Smooth muscle cell (in vitro differentiated cells): ENCODE measurements at regions not wholly inside any gene's neighbourhood (a gene's known extent, or its start where the extent isn't known, plus 50 kb on each side); places are given as distances from the start of the nearest gene placed in this dataset.

Source experiments
- DNase-seq: peaks from one replicate; lab custom pipeline; 2025; ENCODE audit not compliant: unreplicated experiment; lab: John Stamatoyannopoulos, UW
- H2AFZ ChIP-seq: fragments of 200-600 bp; sonication (generic); 2 replicates; pipeline ENCODE4 v1.6.0; 2016; ENCODE audit warnings: antibody characterized with exemption, low read depth, mild to moderate bottlenecking
- H3F3A ChIP-seq: fragments of 200-600 bp; sonication (generic); 2 replicates; pipeline ENCODE4 v1.6.0; 2017; ENCODE audit warnings: antibody characterized with exemption, low read depth
- H3K27ac ChIP-seq: fragments of 200-600 bp; sonication (generic); 2 replicates; pipeline ENCODE4 v1.5.1; 2016; ENCODE audit warnings: low read depth, mild to moderate bottlenecking
- H3K27me3 ChIP-seq: fragments of 200-600 bp; sonication (generic); 2 replicates; pipeline ENCODE4 v1.6.1; 2016; ENCODE audit warnings: low read depth, mild to moderate bottlenecking
- H3K36me3 ChIP-seq: fragments of 200-600 bp; sonication (generic); 2 replicates; pipeline ENCODE4 v1.5.1; 2016; ENCODE audit warnings: low read depth
- H3K4me1 ChIP-seq: fragments of 200-600 bp; sonication (generic); 2 replicates; pipeline ENCODE4 v1.5.1; 2016; ENCODE audit warnings: low read depth
- H3K4me2 ChIP-seq: fragments of 200-600 bp; sonication (generic); 2 replicates; pipeline ENCODE4 v1.6.0; 2016; ENCODE audit warnings: mild to moderate bottlenecking
- H3K4me3 ChIP-seq: fragments of 200-600 bp; sonication (generic); 2 replicates; pipeline ENCODE4 v1.5.1; 2016; ENCODE audit warnings: mild to moderate bottlenecking
- H3K79me2 ChIP-seq: fragments of 200-600 bp; sonication (generic); 2 replicates; pipeline ENCODE4 v1.6.0; 2016; ENCODE audit warnings: low read depth, mild to moderate bottlenecking
- H3K9ac ChIP-seq: fragments of 200-600 bp; sonication (generic); 2 replicates; pipeline ENCODE4 v1.6.0; 2016; ENCODE audit warnings: low read depth
- H3K9me3 ChIP-seq: fragments of 200-600 bp; sonication (generic); replicated peaks from 2 replicates; pipeline ENCODE4 v1.5.1; 2016; ENCODE audit warnings: low read depth
- H4K20me1 ChIP-seq: fragments of 200-600 bp; sonication (generic); 2 replicates; pipeline ENCODE4 v1.6.0; 2016; ENCODE audit warnings: low read depth
- WGBS: methylation state at CpG from one replicate; pipeline ENCODE4 v1.1.7; 2016; ENCODE audit warnings: low lambda C conversion rate; 5-methylcytosine and 5-hydroxymethylcytosine counted together
- TF ChIP-seq, protein P1 (sequence below): fragments of 200-600 bp; sonication (generic); IDR thresholded peaks from 2 replicates; pipeline ENCODE4 v1.5.1; 2017; ENCODE audit warnings: borderline replicate concordance, mild to moderate bottlenecking, antibody characterized with exemption; ENCODE audit not compliant: insufficient read depth, poor library complexity, severe bottlenecking

DNA sequence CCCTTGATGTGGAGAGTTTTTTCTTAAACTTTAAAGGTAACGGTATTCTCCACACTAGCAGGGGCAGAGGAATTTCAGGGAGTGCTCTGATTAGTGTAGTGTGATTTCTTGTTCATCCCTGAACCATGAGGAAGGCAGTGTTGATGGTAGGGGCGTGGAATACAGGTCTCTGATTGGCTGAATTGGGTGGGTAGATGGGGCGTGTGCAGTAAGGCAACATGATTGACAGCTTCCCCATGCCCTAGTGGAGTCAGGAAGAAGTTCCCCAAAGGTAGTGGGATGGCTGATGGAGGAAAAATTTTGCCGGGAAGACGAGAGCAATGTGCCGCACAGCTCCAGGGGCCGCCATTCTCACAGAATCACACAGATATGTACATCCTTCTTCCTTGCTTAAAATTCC is 97.4 kb upstream of the SALL4 start:
- H3K27ac ChIP-seq: no peak overlapping the region
- no peak for DNase-seq
- no peaks in the 10 kb centered on the region for H3K79me2 ChIP-seq
- H3K4me3 ChIP-seq: no peak overlapping the region
- no peak overlapping the region for H2AFZ ChIP-seq
- 87% methylated on average over 7 of the region's 7 CpGs for WGBS
- H3K9ac ChIP-seq: no peak overlapping the region
- H3K27me3 ChIP-seq: no peaks in the 10 kb centered on the region
- H4K20me1 ChIP-seq: no peaks in the 10 kb centered on the region
- H3K36me3 ChIP-seq: no peaks in the 10 kb centered on the region
- H3F3A ChIP-seq: no peaks in the 10 kb centered on the region
- TF ChIP-seq, protein P1, sequence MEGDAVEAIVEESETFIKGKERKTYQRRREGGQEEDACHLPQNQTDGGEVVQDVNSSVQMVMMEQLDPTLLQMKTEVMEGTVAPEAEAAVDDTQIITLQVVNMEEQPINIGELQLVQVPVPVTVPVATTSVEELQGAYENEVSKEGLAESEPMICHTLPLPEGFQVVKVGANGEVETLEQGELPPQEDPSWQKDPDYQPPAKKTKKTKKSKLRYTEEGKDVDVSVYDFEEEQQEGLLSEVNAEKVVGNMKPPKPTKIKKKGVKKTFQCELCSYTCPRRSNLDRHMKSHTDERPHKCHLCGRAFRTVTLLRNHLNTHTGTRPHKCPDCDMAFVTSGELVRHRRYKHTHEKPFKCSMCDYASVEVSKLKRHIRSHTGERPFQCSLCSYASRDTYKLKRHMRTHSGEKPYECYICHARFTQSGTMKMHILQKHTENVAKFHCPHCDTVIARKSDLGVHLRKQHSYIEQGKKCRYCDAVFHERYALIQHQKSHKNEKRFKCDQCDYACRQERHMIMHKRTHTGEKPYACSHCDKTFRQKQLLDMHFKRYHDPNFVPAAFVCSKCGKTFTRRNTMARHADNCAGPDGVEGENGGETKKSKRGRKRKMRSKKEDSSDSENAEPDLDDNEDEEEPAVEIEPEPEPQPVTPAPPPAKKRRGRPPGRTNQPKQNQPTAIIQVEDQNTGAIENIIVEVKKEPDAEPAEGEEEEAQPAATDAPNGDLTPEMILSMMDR: no peak
- no peak overlapping the region for H3K4me2 ChIP-seq
- no peaks in the 10 kb centered on the region for H3K9me3 ChIP-seq
- peaks cover 7% of the 10 kb centered on the region for H3K4me1 ChIP-seq

DNA sequence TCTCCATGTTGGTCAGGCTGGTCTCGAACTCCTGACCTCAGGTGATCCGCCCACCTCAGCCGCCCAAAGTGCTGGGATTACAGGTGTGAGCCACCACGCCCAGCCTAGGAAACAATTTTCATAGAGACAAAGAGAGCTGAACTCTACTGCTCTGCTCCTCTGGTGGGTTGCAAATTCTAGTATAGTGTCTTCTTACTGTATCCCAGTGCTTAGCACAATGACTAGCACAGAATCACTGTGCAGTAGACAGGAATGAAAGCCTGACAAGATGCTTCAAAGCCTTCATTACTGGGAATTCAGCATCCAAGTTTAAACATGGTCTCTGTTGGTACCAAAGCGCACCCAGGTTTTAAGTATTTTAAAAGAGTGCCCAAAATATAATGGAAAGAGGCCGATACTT is 96.5 kb upstream of the SALL4 start:
- TF ChIP-seq, protein P1: no peak
- Histone ChIP-seq H3K27me3 (no peaks in the 10 kb centered on the region), H3K79me2 (no peaks in the 10 kb centered on the region), H3K4me2 (no peak overlapping the region), H3K36me3 (no peaks in the 10 kb centered on the region), H3K9me3 (no peaks in the 10 kb centered on the region), H3K4me3 (no peak overlapping the region), H3F3A (no peaks in the 10 kb centered on the region), H2AFZ (no peak overlapping the region), H3K27ac (no peak overlapping the region), H4K20me1 (no peaks in the 10 kb centered on the region), H3K9ac (no peak overlapping the region), H3K4me1 (peaks cover 11% of the 10 kb centered on the region)
- no peak for DNase-seq
- 94% methylated on average over 6 of the region's 6 CpGs for WGBS

DNA sequence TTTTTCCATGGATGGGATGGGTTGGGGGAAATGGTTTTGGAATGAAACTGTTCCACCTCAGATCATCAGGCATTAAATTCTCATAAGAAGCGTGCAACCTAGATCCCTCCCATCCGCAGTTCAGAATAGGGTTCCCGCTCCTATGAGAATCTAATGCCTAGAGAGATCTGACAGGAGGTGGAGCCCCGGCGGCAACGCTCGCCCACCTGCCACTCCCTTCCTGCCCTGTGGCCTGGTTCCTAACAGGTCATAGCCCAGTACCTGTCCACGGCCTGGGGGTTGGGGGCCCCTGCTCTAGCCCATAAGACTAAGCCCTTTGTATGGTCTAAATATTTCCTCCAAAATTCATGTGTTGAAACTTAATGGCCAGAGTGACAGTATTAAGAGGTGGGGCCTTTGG is 92.3 kb upstream of the SALL4 start:
- Histone ChIP-seq H3K4me3 (no peak overlapping the region), H2AFZ (no peak overlapping the region), H3F3A (no peaks in the 10 kb centered on the region), H3K9me3 (no peaks in the 10 kb centered on the region), H3K36me3 (no peaks in the 10 kb centered on the region), H4K20me1 (no peaks in the 10 kb centered on the region), H3K27me3 (no peaks in the 10 kb centered on the region), H3K27ac (no peak overlapping the region), H3K9ac (no peak overlapping the region), H3K4me1 (peaks cover 21% of the 10 kb centered on the region), H3K4me2 (no peak overlapping the region), H3K79me2 (no peaks in the 10 kb centered on the region)
- TF ChIP-seq, protein P1: no peak
- 83% methylated on average over 8 of the region's 8 CpGs for WGBS
- no peak for DNase-seq

DNA sequence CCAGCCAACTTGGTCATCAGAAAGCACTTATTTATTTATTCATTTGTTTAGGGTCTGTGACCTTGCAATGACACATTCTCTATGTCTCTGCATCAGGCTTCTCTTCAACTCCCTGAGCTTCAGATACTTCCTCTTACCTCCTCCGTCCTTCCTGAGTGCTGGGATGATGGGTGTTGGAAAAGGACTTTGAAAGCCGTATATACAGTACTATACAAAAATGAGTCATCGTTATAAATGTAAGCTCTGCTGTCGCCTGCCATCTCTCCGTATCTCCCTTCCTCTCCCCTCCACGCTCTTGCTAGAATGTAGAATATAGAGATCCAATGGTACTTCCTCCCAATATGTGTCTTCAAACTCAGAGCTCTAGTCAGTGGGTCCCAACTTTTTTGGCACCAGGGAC is 91.9 kb upstream of the SALL4 start:
- Histone ChIP-seq H3F3A (no peaks in the 10 kb centered on the region), H3K9me3 (no peaks in the 10 kb centered on the region), H3K36me3 (no peaks in the 10 kb centered on the region), H3K9ac (no peak overlapping the region), H4K20me1 (no peaks in the 10 kb centered on the region), H3K4me1 (peaks cover 25% of the 10 kb centered on the region), H2AFZ (no peak overlapping the region), H3K4me2 (no peak overlapping the region), H3K4me3 (no peak overlapping the region), H3K79me2 (no peaks in the 10 kb centered on the region), H3K27ac (no peak overlapping the region), H3K27me3 (no peaks in the 10 kb centered on the region)
- 30% methylated on average over 6 of the region's 6 CpGs for WGBS
- TF ChIP-seq, protein P1: no peak
- DNase-seq: no peak
